SU-DHL-6 (cell line): ENCODE measurements at regions not wholly inside any gene's neighbourhood (a gene's known extent, or its start where the extent isn't known, plus 50 kb on each side); places are given as distances from the start of the nearest gene placed in this dataset.

Source experiments
- H2AFZ ChIP-seq: fragments of 200-600 bp; sonication (generic); 2 replicates; pipeline ENCODE4 v1.6.1; 2014; ENCODE audit warnings: low read depth, mild to moderate bottlenecking, moderate library complexity, mixed read lengths, antibody characterized with exemption, low read length; ENCODE audit not compliant: severe bottlenecking
- H3F3A ChIP-seq: fragments of 200-600 bp; shearing (Covaris generic); 2 replicates; pipeline ENCODE4 v1.6.0; 2016; ENCODE audit warnings: antibody characterized with exemption, mild to moderate bottlenecking; ENCODE audit not compliant: insufficient read depth
- H3K27ac ChIP-seq: fragments of 200-600 bp; sonication (generic); 2 replicates; pipeline ENCODE4 v1.5.1; 2016; ENCODE audit warnings: low read depth, mild to moderate bottlenecking, low read length, moderate library complexity, mixed read lengths
- H3K27me3 ChIP-seq: fragments of 200-600 bp; sonication (generic), shearing (Covaris generic); 2 replicates; pipeline ENCODE4 v1.6.0; 2014; ENCODE audit warnings: mild to moderate bottlenecking, low read length
- H3K36me3 ChIP-seq: fragments of 200-600 bp; sonication (generic); 2 replicates; pipeline ENCODE4 v1.6.1; 2014; ENCODE audit warnings: mild to moderate bottlenecking, low read length, mixed read lengths
- H3K4me2 ChIP-seq: fragments of 300-600, 200-600 bp; shearing (Covaris generic), sonication (generic); 2 replicates; pipeline ENCODE4 v1.6.0; 2014; ENCODE audit warnings: low read length, low read depth, mild to moderate bottlenecking; ENCODE audit not compliant: poor library complexity, severe bottlenecking
- H3K4me3 ChIP-seq: fragments of 200-600 bp; sonication (generic); 2 replicates; pipeline ENCODE4 v1.5.1; 2014; ENCODE audit warnings: antibody characterized with exemption, low read length, mild to moderate bottlenecking, mixed read lengths; ENCODE audit not compliant: insufficient read depth, poor library complexity, severe bottlenecking
- H3K79me2 ChIP-seq: fragments of 200-600 bp; sonication (generic); 2 replicates; pipeline ENCODE4 v1.6.1; 2014; ENCODE audit warnings: mild to moderate bottlenecking, low read length, moderate library complexity; ENCODE audit not compliant: insufficient read depth
- H3K9ac ChIP-seq: fragments of 200-600 bp; sonication (generic); 2 replicates; pipeline ENCODE4 v1.7.0; 2014; ENCODE audit warnings: mild to moderate bottlenecking, low read length
- H3K9me2 ChIP-seq: fragments of 200-600 bp; sonication (generic); replicated peaks from 2 replicates; pipeline ENCODE4 v1.6.1; 2014; ENCODE audit warnings: low read length; ENCODE audit not compliant: insufficient read depth
- H3K9me3 ChIP-seq: fragments of 200-600 bp; sonication (generic); 2 replicates; pipeline ENCODE4 v1.6.1; 2014; ENCODE audit warnings: low read length, mixed read lengths; ENCODE audit not compliant: insufficient read depth
- H4K20me1 ChIP-seq: fragments of 200-600 bp; sonication (generic); 2 replicates; pipeline ENCODE4 v1.6.1; 2014; ENCODE audit warnings: low read depth, mild to moderate bottlenecking, antibody characterized with exemption, low read length, moderate library complexity, mixed read lengths
- CTCF ChIP-seq: fragments of 200-600 bp; sonication (generic); IDR thresholded peaks from one replicate; pipeline ENCODE4 v1.5.1; 2017; ENCODE audit warnings: antibody characterized with exemption, mild to moderate bottlenecking, low read length, moderate library complexity; ENCODE audit not compliant: insufficient read depth, poor library complexity, severe bottlenecking
- EZH2phosphoT487 ChIP-seq: fragments of 200-600 bp; sonication (generic), shearing (Covaris generic); conservative IDR thresholded peaks from 2 replicates; pipeline ENCODE4 v1.6.1; 2018; ENCODE audit warnings: mild to moderate bottlenecking, antibody characterized with exemption, low read length, moderate library complexity, mixed read lengths

GRCh38 chr6:130622142-130622541 is 205.1 kb upstream of the SMLR1 start:
- Histone ChIP-seq H3F3A (no peaks in the 10 kb centered on the region), H3K9me3 (no peaks in the 10 kb centered on the region), H4K20me1 (no peaks in the 10 kb centered on the region), H3K9me2 (no peaks in the 10 kb centered on the region), H3K79me2 (no peaks in the 10 kb centered on the region), H3K9ac (no peak overlapping the region), H3K36me3 (no peaks in the 10 kb centered on the region), H3K4me3 (no peak overlapping the region), H2AFZ (no peak overlapping the region), H3K27ac (no peak overlapping the region), H3K4me2 (no peak overlapping the region), H3K27me3 (no peaks in the 10 kb centered on the region)
- TF ChIP-seq CTCF (no peak), EZH2phosphoT487 (no peak)

GRCh38 chr6:130624046-130624445 is 203.2 kb upstream of the SMLR1 start:
- Histone ChIP-seq H3F3A (no peaks in the 10 kb centered on the region), H3K4me3 (no peak overlapping the region), H3K4me2 (no peak overlapping the region), H3K27me3 (no peaks in the 10 kb centered on the region), H3K36me3 (no peaks in the 10 kb centered on the region), H2AFZ (no peak overlapping the region), H3K9me3 (no peaks in the 10 kb centered on the region), H3K27ac (no peak overlapping the region), H3K79me2 (no peaks in the 10 kb centered on the region), H4K20me1 (no peaks in the 10 kb centered on the region), H3K9ac (no peak overlapping the region), H3K9me2 (no peaks in the 10 kb centered on the region)
- TF ChIP-seq CTCF (no peak), EZH2phosphoT487 (no peak)

GRCh38 chr6:130625825-130626527 is 201.2 kb upstream of the SMLR1 start:
- H3K79me2 ChIP-seq = no peaks in the 10 kb centered on the region
- no peaks in the 10 kb centered on the region for H3K36me3 ChIP-seq
- TF ChIP-seq EZH2phosphoT487 = no peak
- no peak for TF ChIP-seq CTCF
- no peak overlapping the region for H3K9ac ChIP-seq
- no peaks in the 10 kb centered on the region for H3F3A ChIP-seq
- no peak overlapping the region for H2AFZ ChIP-seq
- H3K9me2 ChIP-seq = no peaks in the 10 kb centered on the region
- no peak overlapping the region for H3K4me2 ChIP-seq
- no peaks in the 10 kb centered on the region for H4K20me1 ChIP-seq
- no peak overlapping the region for H3K27ac ChIP-seq
- H3K9me3 ChIP-seq = no peaks in the 10 kb centered on the region
- H3K4me3 ChIP-seq = no peak overlapping the region
- no peaks in the 10 kb centered on the region for H3K27me3 ChIP-seq
